ENCODE measurements at regions not wholly inside any gene's neighbourhood (a gene's known extent, or its start where the extent isn't known, plus 50 kb on each side); places are given as distances from the start of the nearest gene placed in this dataset.

DNA sequence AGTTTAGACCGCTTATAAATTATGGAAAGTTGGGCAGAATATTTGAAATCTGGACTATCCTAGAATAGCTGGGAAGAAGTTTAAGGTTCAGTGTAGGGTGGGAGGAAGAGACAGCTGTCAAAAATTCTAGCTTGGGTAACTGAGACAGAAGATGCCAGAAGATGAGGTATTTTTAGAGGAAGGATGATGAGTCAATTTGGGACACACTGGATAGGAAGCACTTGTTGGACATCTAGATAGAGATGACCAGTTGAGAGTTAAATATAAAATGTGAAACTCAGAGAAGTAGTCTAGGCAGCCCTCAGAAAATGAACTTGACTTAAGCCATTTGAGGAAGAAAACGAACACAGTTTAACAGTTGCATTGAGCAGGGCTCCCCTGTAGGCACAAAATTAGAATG lies 137.9 kb upstream of the MAP9 start:
- no peak for DNase-seq (ENCODE audit: low spot score)

DNA sequence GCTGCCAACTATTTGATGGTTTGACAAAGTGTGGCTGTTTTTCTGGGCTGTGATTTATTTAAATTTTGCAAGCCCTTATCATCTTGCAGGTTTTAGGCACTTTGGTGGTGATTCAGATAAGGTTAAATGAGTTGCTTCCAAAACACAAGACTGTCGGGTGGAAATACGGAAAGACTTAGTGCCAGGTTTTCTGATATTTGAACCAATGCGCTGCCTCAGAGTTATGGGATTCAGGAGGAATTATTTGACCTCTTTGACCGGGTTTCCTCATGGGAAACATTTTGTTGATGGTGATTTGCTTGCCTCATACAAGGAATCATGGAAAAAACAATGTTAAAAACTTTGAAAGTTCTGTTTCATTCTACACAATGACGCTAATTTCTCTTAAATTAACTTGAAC lies 136.1 kb upstream of the MAP9 start:
- no peak for DNase-seq (ENCODE audit: low spot score)

DNA sequence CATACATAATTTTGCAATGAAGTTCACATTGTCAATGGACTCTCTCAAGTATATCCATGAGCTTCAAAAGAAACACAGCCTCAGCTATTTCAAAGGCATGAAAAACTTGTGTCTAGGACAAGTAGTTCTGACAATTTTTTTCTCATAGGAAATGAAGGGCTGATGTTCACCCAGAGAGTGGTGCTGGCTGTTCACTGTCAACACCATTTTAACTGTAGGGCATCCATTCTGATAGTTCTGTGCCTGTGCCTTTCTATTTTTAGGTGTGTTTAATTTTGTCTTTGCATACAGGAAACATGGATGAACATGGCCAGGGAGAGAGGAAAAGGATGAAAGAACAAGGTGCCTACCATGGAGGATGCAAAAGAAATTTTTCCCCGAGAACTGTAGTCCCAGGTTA lies 135.3 kb upstream of the MAP9 start:
- no peak for DNase-seq (ENCODE audit: low spot score)

DNA sequence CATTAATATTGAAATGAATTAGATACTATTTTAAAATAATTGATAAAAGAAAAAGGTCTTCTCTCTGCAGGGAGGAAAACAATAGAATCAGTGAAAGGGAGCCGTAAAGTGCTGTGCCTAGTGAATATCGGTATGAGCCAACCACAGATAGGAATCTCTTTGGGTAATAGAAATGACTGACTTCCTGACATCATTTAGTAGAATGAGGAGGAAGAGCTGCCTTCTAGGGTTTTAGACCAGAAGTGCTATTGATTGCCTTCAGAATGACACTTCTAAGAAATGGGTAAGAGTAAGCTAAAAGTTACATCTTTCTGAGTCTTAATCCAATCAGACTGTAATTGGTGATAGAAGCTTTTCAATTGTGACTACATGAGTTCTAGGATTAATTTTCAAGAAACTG lies 134.0 kb upstream of the MAP9 start:
- no peak for DNase-seq (ENCODE audit: low spot score)

DNA sequence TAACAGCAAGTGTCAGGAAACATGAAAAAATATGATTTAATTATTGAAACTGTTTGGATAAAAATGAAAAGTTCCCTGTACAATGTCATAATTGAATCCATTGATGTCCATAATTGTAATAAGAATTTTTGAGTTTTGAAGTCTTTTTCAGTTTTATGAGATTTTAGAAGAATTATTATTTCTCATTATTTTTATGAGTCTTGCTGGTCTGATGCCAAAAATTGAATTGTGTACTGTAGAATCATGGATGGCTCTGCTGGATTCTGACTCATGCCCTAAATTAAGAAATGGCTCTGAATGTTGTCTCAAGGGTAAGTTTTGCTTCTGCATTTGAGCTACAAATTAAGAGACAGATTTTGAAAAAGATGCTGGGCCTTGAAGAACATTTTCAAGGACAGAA lies 132.8 kb upstream of the MAP9 start:
- no peak for DNase-seq (ENCODE audit: low spot score)

DNA sequence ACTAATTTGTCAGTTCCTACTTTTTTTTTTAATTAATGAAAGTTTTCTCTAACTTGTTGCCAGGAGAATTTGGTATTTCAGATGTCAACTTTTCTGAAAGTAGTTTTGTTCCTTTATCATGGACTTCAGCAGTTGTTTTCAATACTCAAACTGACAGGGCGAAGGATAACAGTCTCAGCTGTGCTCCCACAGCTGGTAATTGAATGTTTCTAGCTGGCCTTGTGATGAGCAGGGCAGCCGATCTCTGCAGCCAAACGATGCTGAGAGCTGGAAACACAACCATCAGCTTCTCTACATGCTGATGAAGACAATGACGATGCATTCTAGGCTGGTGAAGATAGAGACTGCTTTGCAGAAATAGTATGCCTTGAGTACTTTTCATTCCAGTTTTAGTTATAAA lies 130.0 kb upstream of the MAP9 start:
- no peak for DNase-seq (ENCODE audit: low spot score)

DNA sequence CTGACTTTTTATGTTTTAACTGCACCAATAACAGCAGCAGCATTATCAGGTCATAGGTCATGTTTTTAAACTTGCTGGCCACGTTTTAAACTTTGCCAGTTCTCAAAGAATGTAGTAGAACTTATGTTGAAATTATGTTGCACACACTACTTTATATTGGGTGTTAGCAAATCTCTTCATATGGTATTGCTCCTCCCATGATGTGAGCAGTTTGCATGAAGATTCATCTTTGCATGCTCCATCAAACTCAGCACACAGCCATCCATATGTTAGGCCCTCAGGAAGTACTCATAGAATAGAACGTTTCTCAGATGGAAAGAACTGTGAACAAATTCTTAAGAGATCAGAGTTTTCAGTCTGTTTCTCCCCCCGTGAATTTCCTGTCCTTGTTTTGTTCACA lies 128.6 kb upstream of the MAP9 start:
- DNase-seq (ENCODE audit: low spot score), result no peak

DNA sequence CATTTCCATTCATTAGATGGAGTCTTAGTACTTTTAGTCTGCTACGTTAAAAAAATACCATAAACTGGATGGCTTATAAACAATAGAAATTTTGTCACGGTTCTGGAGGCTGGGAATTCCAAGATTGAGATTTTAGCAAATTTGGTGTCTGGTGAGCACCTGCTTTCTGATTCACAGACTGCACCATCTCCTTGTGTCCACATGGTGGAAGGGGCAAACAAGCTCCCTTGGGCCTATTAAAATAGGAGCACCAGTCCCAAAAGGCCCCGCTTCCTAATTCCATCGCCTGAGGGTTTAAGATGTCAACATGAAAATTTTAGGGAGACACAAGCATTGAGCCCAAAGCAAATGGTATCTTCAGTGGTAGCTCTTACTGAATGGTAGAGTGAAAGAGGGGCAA lies 120.5 kb upstream of the MAP9 start:
- DNase-seq (ENCODE audit: low spot score), result no peak

DNA sequence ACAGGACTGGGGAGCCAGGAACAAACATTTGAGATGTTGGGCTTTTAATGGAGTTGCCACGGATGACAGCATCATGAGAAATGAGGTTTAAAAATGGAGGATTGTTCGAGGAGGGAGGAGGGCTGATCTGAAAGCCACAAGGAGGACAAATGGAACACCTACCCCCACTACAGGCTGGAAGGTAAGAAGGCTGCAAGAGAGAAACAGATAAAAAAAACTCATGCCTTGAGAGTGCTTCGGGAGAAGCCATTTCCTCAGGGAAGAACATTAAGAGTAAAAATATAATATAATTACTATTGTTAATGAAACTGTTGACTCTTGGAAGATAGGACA lies 119.5 kb upstream of the MAP9 start:
- no peak for DNase-seq (ENCODE audit: low spot score)

DNA sequence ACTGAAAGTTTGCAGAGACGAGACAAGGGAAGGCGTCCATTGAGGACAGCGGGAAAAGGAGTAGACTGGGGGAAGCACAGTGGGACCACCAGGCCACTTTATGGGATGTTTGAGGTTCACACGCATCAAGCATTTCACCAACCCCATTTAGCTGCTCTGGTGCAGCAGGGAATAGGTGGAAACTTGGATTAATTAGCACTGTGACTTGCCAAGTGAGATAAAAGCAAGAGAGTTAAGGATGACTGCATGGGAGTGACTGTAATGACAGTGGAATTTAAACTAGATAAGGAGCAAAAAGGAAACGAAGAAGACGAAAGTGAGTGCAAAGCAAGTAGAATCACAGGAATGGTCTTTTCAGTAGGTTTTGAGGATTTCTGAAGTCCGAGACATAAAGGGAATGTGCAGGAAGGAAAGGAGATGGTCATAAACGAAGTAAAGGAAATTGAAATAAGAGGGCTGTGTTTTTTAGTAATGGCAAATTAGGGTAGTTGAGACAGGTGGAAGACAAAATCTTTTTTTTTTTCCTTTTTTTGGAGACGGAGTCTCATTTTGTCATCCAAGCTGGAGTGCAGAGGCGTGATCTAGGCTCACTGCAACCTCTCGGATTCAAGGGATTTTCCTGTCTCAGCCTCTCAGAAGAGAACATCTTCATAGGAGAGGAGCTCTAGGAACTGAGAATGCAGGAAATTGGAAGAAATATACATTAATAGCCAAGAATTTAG lies 119.0 kb upstream of the MAP9 start:
- no peak for DNase-seq (ENCODE audit: low spot score)

DNA sequence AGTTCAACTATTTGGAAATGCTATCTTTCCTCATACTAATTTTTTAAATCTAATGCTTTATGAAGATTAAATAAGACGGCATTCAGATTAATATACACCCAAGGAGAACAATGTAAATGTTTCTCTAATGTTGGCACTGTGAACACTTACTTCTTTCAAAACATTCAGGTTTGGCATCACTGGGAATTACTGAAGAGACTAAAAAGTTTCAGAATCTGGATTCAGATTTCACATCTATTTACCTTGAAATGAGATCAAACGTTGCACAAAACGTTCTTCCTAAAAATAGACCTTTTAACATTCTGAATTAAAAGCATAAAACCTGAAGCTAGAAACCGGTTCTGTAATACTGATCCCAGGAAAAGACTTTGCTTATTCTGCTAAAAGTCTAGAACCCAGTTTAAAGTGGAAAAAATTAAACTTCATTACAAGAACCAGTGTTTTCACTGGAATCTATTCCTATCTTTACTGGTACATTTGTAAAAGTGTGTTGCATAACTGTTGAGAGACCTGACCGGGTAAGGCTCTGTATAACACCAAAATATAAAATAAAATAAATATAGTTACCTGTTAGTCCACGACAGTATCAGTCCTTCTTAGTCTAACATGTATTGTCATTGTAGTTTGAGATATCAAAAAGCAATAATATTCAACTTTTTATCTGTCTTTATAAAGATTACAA lies 117.4 kb upstream of the MAP9 start:
- DNase-seq (ENCODE audit: low spot score), result no peak

DNA sequence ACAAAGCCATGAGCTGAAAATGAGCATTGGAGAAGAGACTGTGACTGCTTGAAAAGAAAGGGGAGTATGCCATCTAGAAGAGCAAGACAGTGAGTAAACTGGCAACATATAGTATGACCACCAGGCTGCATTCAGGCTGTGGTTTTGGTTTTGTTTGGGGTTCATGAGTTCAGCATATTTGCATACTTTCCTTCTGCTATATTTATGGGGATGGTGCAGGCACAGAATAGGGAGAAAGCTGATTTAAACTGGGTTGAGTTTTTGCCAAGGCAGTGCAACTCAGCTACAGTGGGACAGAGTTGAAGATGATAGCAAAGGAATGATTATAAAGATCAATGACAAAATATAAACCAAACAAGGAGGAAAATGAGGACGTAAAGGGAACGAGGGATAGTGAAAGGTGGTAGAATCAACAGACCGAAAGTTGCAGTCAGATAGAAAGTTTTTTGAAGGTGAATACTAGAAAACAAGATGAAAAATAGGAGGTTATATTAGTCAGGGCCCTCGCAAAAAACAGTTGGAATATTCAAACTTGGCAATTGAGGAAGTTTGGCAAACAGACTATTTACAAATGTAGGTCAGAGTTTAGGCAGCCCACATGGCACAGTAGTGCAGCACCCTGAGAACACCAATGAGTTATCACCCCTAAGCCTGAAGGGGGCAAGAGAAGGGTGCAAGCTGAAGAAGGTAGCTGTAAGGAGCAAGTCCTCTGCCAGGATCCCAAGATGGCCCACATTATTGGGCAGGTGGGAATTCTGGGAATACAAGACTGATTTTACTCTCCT lies 114.8 kb upstream of the MAP9 start:
- no peak for DNase-seq (ENCODE audit: low spot score)

DNA sequence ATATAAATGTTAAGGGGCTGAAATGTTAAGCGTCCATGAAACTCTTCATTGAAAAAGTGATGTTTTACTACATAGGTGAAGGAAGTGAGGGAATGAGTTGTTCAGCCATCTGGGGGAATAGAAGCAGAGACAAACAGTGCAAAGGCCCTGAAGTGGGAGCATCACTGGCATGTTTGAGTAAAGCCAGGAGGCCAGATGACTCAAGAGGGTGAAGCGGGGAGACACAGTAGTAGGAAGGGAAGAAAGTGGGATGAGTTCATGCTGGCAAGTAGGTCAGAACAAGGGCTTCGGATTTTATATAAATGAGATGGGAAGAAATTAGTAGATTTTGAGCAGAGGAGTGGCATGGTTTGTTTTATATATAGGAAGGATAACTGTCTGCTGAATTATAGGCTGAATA lies 112.5 kb upstream of the MAP9 start:
- DNase-seq (ENCODE audit: low spot score), result no peak

DNA sequence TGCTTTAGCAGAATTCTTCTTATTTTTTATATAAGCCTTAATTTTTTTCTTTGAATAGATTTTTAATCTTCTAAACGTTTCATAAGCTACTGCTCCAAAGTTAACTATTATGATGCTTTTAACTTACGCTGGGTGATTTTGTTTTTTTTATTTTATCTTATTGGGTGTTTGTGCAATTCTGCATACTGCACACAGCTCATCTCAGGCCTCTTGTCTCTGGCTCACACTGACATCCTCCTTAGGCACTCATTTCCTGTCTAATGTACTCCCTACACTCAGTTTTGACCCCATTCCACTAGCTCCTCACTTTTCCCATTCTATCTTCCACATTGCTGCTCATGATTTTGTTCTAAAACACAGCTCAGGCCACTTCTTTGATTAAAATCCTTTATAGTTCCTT lies 111.9 kb upstream of the MAP9 start:
- no peak for DNase-seq (ENCODE audit: low spot score)

DNA sequence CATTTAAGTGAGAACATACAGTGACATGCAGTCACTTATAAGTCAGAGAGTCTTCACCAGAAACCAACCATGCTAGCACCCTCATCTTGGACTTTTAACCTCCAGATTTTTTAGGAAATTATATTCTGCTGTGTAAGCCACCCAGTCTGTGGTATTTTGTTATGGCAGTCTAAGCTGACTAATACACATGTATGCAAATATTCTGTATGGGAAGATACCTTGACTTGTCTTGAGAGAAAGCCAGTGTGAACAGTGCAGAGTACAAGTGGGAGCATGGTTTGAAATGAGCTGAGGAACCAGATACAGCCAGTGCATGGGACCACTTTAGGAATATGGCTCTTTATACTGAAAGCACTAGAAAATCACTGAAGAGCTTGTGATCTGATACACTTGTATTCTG lies 110.4 kb upstream of the MAP9 start:
- no peak for DNase-seq (ENCODE audit: low spot score)

DNA sequence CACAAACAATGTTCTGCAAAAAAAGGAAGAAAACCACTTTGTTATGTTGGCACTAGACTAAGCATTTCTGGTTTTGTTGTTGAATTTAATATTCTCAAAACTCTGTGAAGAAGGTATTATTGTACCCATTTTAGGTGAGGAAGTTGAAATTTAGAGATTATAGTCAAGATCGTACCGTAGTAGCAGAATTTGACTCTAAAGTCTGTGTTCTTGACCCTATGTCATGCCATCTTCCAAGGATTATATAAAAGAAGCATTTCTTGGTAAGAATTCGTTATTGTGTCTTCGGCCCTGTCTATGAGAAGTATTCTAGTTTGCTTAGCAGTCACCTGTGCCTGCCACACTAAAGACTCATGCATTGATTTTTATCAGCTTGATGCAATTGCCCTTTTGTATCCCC lies 104.4 kb upstream of the MAP9 start:
- DNase-seq (ENCODE audit: low spot score), result no peak

DNA sequence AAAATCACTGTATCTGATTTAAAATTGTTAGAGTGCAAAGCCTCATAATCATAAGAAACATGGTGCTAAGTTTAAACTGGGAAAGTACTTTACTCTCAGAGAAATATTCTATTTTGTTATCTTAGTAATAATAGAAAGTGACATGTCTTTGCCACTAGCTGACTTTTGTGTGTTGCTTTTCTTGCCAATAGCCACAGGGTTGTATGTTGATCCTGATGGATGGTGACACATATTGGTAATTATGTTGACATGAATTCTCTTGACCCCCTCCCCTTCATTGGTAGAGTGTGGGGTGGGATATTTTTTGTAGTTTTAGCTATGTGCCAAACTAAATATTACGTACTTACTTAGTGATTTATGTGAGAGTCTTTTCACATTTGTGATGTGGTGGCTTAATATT lies 103.1 kb upstream of the MAP9 start:
- no peak for DNase-seq (ENCODE audit: low spot score)

DNA sequence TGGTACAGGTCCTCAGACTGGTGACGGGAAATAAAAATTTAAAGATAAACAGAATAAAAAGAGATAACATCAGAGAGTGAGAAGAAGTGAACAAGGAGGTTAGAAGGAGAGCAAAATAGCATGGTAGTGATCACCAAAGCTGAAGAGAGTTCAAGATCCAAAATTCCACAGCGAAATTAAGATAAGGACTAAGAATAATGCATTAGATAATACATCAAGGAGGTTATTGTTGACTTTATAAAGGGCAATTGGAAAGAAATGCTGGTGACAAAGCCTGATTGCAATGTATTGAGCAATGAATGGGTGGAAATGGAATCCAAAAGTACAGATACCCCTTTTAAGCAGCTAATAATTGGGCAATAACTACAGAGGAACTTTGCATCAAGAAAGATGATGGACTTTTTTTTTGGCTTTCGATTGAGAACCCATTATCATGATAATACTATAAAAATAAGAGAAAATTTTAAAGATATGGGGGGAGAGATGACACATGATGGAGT lies 101.6 kb upstream of the MAP9 start:
- no peak for DNase-seq (ENCODE audit: low spot score)

DNA sequence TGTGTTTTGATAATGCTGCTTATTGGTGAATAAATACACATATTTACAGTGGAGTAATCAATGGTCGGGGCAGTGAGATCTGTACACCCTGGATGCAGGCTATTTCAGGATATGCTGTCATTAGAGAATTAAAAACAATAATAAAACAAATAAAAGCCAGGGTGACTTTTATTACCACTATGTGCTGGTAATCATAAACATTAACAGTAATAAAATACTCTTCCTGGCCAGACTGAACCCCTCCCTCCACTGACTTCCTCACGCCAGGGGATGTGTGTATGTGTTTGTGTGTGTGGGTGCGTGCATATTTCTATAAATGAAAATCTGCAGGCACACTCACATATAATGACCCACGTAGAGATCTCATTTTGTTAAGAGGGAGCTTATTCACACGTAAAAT lies 98.0 kb upstream of the MAP9 start:
- DNase-seq (ENCODE audit: low spot score), result no peak

DNA sequence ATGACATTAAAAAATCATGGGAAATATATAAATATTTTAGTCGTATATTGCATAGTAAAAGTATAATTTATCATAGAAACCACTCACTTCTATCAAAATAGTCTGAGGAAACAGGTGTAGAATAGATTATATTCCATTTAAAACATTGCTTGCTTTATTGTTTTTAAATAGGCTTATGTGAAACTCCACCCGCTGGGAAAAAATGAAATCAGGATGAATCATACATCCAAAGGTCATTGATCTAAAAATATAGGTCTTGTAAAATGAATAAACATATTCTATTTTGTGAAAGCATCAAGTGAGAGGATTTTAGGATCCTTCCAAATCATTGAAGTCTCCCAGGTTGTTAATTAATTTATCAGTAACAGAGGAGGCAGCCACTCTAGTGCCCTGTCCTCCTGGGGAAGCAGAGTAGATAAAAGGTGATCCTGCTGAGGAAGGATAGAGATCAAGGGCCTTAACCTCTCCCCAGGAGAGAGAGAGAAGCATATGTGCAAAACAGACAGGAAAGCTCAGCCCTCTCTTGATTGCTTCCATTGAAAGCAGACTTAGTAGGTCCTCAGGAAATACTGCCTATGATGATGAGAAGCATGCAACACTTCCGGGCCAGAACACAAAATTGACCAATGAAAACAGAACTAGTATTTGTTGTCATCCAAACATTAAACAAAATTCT lies 96.8 kb upstream of the MAP9 start:
- no peak for DNase-seq (ENCODE audit: low spot score)

DNA sequence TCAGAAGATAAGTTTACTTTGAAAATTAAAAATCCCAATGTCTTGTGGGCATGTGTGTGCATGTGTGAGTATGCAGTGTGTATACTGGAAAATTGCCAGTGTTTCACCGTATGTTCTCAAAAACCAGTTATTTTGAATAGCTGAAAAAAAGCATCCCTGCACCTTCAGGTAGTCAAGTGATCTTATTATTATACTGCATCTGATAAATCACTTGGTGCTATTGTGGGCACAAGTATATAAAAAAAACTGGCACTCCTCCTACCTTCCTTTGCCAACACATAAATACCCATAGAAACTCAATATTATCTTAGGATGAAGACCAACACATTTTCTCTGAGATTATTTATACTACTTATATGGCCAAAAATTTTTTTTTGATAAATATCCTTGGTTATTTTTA lies 91.5 kb upstream of the MAP9 start:
- DNase-seq (ENCODE audit: low spot score), result no peak

DNA sequence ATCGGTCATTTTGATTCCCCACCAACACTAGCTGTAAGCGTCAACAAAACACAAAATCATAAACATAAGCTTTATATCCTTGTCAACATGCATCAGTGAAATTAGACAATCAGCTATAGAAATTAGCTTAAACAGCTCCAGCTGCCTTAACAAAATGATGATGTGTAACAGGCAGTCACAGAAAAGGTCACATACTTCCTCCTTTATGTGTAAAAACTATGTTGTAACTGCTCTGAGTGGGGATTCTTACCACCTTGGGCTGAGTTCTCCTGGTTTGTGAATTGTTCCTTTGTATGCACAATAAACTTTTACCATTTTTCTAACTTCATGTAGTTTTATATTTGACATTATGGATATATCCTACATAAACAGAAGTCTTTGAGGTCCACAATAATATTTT lies 73.9 kb upstream of the MAP9 start:
- DNase-seq (ENCODE audit: low spot score), result no peak

DNA sequence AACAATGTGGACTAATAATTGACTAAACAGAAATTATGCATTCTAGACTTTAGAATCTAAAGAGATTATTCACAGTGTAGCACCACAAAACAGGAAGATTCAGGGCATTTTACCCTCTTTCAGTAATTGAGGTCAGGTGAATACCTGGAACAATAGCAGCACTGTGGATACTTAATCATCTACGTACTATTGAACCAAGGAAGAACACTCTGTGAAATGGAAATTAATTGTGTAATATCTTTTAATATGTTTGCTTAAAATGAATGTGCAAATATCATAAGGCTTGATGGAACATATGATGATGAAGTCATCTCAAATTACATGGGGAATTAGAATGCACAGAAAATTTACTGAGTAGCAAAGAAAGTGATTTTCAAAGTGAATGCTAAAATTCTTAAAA lies 68.5 kb upstream of the MAP9 start:
- DNase-seq (ENCODE audit: low spot score), result no peak

Data from CD4-positive, alpha-beta T cell treated with Interleukin-6 at 100 ng/mL for 8 hours (primary cell).